Memory B cell (primary cell): ENCODE measurements at regions not wholly inside any gene's neighbourhood (a gene's known extent, or its start where the extent isn't known, plus 50 kb on each side); places are given as distances from the start of the nearest gene placed in this dataset.
A peak's percentile ranks its signal among the peaks of the same experiment; 100 is the strongest.

ENCODE experiments used
- ATAC-seq: fragments of 150-1000 bp; cut with Tn5 transposase; 2 replicates; pipeline ENCODE4 v1.10.0; 2021; ENCODE audit warnings: low read depth, mild to moderate bottlenecking, moderate library complexity
- DNase-seq, 2 donors: peaks; one replicate each; pipeline ENCODE4 v3.0.0; 2022; ENCODE audit warnings: low spot score in 2 of 2
- H3K27ac Mint-ChIP-seq: one replicate; pipeline ENCODE4 v1.8.0; 2022; ENCODE audit warnings: mild to moderate bottlenecking, moderate library complexity, mixed read lengths
- H3K27me3 Mint-ChIP-seq: one replicate; pipeline ENCODE4 v1.8.0; 2022; ENCODE audit warnings: mixed read lengths
- H3K36me3 Mint-ChIP-seq: one replicate; pipeline ENCODE4 v1.8.0; 2022; ENCODE audit warnings: mild to moderate bottlenecking, mixed read lengths
- H3K4me1 Mint-ChIP-seq: one replicate; pipeline ENCODE4 v1.8.0; 2022; ENCODE audit warnings: mixed read lengths
- H3K4me3 Mint-ChIP-seq: one replicate; pipeline ENCODE4 v1.8.0; 2022; ENCODE audit warnings: mild to moderate bottlenecking, moderate library complexity, mixed read lengths
- H3K9me3 Mint-ChIP-seq: one replicate; pipeline ENCODE4 v1.8.0; 2022; ENCODE audit warnings: mixed read lengths

- no peak for DNase-seq
- Mint-ChIP-seq H3K36me3 (no peaks in the 10 kb centered on the region), H3K4me3 (no peak overlapping the region), H3K4me1 (no peaks in the 10 kb centered on the region), H3K27me3 (peaks cover 9% of the 10 kb centered on the region), H3K27ac (no peak overlapping the region), H3K9me3 (peaks cover 2% of the 10 kb centered on the region)
- no peak for ATAC-seq
These were observed 182.9 kb upstream of the RORA start for GRCh38 chr15:61411902-61412510.

DNA sequence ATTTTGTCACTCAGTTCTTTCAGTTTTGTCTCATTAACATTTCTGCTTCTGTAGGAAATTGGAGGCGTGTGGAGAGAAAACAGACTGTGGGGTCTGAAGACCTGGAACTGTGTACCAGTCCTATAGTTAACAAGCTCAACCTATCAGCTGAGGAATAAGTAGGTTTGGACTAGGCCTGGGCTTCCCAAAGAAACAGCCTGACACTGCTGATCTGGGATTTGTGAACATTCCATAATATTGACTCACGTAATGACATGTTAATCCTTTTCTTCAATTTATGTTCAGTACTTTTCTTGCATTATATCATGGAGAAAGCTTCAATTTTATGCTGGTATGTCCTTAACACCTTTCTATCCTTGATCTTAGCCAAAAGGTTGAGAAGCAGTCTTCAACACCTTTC lies 181.6 kb upstream of the RORA start:
- H3K4me3 Mint-ChIP-seq, result no peak overlapping the region
- no peaks in the 10 kb centered on the region for H3K4me1 Mint-ChIP-seq
- peaks cover 10% of the 10 kb centered on the region for H3K27me3 Mint-ChIP-seq
- H3K9me3 Mint-ChIP-seq, result peaks cover 2% of the 10 kb centered on the region
- H3K27ac Mint-ChIP-seq, result no peak overlapping the region
- DNase-seq (no peak), ATAC-seq (no peak)
- no peaks in the 10 kb centered on the region for H3K36me3 Mint-ChIP-seq

DNA sequence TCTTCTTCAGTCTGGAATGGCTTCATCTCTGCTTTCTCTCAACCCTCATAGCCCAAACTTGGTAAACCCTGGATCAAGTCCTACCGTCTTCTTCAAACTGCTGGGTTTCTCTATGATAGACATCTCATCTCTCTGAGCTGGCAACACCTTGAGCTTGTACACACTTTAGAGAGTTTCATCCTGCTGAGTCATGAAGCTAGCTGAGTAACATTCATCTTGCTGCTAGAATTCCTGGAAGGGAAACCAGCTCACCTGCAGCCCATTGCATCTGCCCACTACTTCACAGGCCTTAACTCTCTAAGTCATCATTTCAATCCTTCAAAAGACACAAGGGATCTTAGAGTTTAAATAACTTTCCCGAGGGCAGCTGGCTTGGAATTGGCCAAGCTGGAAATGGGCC lies 175.5 kb upstream of the RORA start:
- Mint-ChIP-seq H3K4me3 (no peak overlapping the region), H3K36me3 (no peaks in the 10 kb centered on the region), H3K27ac (no peak overlapping the region), H3K4me1 (no peaks in the 10 kb centered on the region), H3K9me3 (peaks cover 3% of the 10 kb centered on the region), H3K27me3 (peaks cover 14% of the 10 kb centered on the region)
- DNase-seq (no peak), ATAC-seq (no peak)

GRCh38 chr15:61403884-61404283 lies 174.8 kb upstream of the RORA start:
- no peak overlapping the region for H3K4me3 Mint-ChIP-seq
- no peak overlapping the region for H3K27ac Mint-ChIP-seq
- peaks cover 3% of the 10 kb centered on the region for H3K9me3 Mint-ChIP-seq
- no peaks in the 10 kb centered on the region for H3K4me1 Mint-ChIP-seq
- DNase-seq (no peak), ATAC-seq (no peak)
- peaks cover 12% of the 10 kb centered on the region for H3K27me3 Mint-ChIP-seq
- no peaks in the 10 kb centered on the region for H3K36me3 Mint-ChIP-seq

DNA sequence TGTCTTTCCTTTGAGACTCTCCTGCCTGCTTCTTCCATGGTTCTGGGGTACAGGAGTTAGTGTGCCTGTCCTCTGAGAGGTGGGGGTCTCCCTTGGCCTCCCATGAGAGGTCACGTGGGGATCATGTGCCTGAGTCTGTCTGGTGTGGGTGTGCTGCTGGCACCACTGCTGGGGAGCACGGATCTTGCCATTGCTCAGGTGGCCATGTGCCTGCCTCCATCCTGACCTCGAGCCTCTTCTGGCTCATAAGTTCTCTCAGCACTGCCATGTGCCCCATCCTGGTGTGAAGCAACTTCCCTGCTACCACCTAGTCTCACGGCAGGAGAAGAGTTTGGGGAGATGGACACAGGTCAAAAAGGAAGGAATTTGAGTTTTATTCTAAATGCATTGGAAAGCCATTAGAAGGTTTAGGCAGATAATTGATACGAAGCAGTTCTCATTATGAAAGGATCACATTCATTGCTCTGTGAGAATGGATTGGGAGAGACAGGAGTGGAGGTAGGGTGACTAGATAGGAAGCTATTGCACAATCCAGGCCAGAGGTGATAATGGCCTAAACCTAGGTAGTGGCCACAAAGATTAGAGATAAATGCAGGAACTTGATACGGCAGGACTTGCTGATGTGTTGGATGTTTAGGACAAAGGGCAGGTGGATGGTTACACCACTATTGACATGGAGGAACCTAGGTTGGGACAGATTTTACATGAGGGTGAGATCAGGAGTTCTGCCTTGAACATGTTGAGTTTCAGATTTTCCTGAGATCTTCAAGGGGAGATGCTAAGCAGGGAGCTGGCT lies 173.0 kb upstream of the RORA start:
- no peak overlapping the region for H3K4me3 Mint-ChIP-seq
- no peak for DNase-seq
- H3K36me3 Mint-ChIP-seq, result no peaks in the 10 kb centered on the region
- peaks cover 7% of the 10 kb centered on the region for H3K9me3 Mint-ChIP-seq
- H3K27me3 Mint-ChIP-seq, result peaks cover 9% of the 10 kb centered on the region
- H3K27ac Mint-ChIP-seq, result no peak overlapping the region
- ATAC-seq, result no peak
- no peaks in the 10 kb centered on the region for H3K4me1 Mint-ChIP-seq

DNA sequence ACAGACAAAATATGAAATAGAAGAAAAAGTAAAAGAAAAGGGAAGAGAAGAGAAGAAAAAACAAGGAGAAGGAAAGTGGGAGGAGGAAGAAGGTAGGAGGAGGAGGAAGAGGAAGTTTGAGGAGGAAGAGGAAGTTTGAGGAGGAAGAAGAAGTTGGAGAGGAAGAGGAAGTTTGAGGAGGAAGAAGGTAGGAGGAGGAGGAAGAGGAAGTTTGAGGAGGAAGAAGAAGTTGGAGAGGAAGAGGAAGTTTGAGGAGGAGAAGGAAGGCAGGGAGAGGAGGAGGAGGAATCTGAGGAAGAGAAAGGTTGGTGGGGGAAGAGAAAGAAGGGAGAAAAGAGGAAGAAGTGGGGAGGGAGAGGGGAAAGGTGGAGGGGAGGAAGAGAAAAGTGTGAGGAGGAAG lies 169.2 kb upstream of the RORA start:
- Mint-ChIP-seq H3K27ac (peak overlapping the region; percentile 79), H3K4me3 (no peak overlapping the region), H3K27me3 (peaks cover 8% of the 10 kb centered on the region), H3K36me3 (no peaks in the 10 kb centered on the region), H3K9me3 (peaks cover 5% of the 10 kb centered on the region), H3K4me1 (peaks cover 2% of the 10 kb centered on the region)
- no peak for ATAC-seq
- no peak for DNase-seq

- peaks cover 5% of the 10 kb centered on the region for H3K9me3 Mint-ChIP-seq
- H3K27ac Mint-ChIP-seq, result no peak overlapping the region
- DNase-seq (no peak), ATAC-seq (no peak)
- peaks cover 2% of the 10 kb centered on the region for H3K27me3 Mint-ChIP-seq
- no peaks in the 10 kb centered on the region for H3K36me3 Mint-ChIP-seq
- H3K4me1 Mint-ChIP-seq, result peaks cover 2% of the 10 kb centered on the region
- H3K4me3 Mint-ChIP-seq, result no peak overlapping the region
These were observed 167.3 kb upstream of the RORA start for GRCh38 chr15:61396235-61396919.

DNA sequence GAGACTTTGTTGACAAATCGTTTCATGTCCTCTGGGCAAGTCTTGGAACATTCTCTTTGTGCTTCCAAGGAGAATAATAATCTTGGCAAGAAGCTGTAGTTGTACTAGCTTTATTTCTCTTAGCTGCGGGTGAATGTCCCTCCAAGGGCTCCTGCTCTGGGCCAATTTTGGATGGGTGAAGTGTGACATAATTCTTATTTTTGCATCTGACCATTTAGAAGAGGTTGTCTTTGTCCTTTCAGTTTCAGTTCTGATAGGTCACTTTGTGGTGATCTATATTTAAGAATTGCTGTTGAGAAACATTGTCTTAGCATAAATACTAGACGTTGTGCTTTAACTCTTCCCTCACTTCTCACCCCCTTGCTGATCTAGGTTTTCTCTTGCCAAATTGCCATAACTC lies 164.8 kb upstream of the RORA start:
- ATAC-seq (no peak), DNase-seq (no peak)
- no peak overlapping the region for H3K27ac Mint-ChIP-seq
- H3K4me1 Mint-ChIP-seq, result peaks cover 2% of the 10 kb centered on the region
- H3K36me3 Mint-ChIP-seq, result no peaks in the 10 kb centered on the region
- peaks cover 5% of the 10 kb centered on the region for H3K9me3 Mint-ChIP-seq
- H3K27me3 Mint-ChIP-seq, result peaks cover 2% of the 10 kb centered on the region
- H3K4me3 Mint-ChIP-seq, result no peak overlapping the region

DNA sequence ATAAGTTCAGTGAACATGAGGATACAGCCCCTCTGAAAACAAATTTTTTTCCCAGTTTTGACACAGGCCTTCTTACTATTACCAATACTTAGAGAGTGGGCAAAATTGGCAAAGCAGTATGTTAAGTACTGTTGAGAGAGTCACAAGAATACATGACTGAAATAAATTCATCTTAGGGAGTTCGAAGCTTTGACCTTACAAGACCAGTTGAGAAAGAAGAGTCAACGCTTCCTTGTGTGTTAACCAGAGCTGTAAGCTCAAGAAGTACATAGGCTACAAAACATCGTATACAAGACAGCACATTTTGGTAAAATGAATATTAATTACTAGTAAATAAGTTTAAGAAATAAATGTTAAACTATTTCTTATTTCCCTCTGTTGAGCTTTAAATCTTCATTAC lies 164.4 kb upstream of the RORA start:
- Mint-ChIP-seq H3K27me3 (peaks cover 2% of the 10 kb centered on the region), H3K9me3 (peaks cover 5% of the 10 kb centered on the region), H3K36me3 (no peaks in the 10 kb centered on the region), H3K27ac (no peak overlapping the region), H3K4me1 (peaks cover 2% of the 10 kb centered on the region), H3K4me3 (no peak overlapping the region)
- DNase-seq (no peak), ATAC-seq (no peak)

DNA sequence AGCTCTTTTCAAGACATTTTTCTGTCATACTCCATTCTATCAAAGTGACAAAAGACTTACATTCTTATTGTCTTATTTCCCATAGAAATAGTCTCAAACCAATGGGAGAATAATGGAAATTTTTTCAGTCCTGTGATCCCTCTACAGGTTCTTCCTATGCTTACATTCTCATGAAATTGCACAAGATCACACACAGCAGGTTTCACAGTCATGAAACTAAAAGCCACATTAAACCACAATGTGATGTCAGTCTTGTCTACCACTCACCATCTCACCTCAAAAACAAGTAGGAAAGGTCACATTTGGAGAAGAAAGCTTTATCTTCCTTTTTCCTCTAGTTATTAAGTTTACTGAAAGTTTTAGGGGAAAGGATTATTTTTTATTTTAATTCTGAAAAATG lies 161.0 kb upstream of the RORA start:
- ATAC-seq, result no peak
- H3K27ac Mint-ChIP-seq, result no peak overlapping the region
- peaks cover 2% of the 10 kb centered on the region for H3K27me3 Mint-ChIP-seq
- peaks cover 2% of the 10 kb centered on the region for H3K9me3 Mint-ChIP-seq
- H3K36me3 Mint-ChIP-seq, result no peaks in the 10 kb centered on the region
- H3K4me1 Mint-ChIP-seq, result peaks cover 2% of the 10 kb centered on the region
- no peak for DNase-seq
- H3K4me3 Mint-ChIP-seq, result no peak overlapping the region

DNA sequence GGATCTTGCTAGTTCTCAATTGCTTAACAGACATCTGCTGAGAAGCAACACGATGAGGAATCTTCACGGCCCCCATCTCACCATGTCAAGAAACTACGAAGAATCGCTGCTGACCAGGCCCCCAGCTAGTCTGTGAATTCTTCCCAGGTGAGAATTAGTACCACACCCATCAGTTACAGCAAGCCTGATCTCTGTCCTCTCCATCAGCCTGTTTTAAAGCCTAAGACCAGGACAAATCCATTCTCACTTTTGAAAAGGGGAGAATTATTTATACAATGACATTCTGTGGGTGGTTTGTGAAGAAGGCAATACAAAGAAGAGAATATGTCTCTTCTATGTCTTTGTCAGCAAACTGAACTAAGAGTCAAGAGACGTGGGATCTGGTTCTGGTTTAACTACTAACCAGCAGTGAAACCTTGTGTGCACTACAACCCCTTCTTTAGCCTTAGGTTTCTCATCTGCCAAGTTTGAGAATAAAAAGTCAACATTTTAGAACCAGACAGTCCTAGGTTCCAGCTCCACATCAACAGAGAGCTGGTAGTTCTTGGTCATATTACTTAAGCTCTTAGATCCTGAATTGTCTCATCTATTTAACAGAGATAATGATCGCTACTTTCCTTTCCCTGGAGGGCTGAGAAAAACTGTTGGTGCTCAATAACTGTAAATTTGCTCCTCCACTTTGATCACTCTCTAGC lies 160.4 kb upstream of the RORA start:
- Mint-ChIP-seq H3K27ac (no peak overlapping the region), H3K36me3 (no peaks in the 10 kb centered on the region)

DNA sequence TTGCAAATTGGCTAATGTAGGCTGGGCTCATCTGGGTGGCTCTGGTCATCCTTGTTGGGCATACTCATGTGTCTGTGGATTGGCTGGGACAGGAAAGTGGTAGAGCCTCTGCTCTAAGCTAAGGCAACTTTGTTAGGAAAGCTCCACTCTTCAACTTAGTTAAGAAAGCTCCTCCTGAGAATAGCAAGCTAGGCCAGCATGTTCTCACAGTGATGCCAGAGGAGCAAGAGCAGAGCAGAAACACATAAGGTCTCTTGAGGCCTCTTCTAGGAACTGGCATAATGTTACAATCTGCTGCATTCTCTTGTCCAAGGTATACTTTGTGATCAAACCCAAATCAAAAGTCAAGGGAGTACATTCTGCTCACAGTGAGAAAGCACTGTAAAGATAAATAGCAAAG lies 158.6 kb upstream of the RORA start:
- H3K27me3 Mint-ChIP-seq, result peaks cover 2% of the 10 kb centered on the region
- H3K4me1 Mint-ChIP-seq, result no peaks in the 10 kb centered on the region
- no peak overlapping the region for H3K4me3 Mint-ChIP-seq
- no peaks in the 10 kb centered on the region for H3K36me3 Mint-ChIP-seq
- peaks cover 2% of the 10 kb centered on the region for H3K9me3 Mint-ChIP-seq
- ATAC-seq, result no peak
- DNase-seq, result no peak
- H3K27ac Mint-ChIP-seq, result no peak overlapping the region

More for the DNA sequence above, 160.4 kb upstream of the RORA start:
- Mint-ChIP-seq H3K27me3 (peaks cover 2% of the 10 kb centered on the region), H3K4me3 (no peak overlapping the region), H3K4me1 (peaks cover 2% of the 10 kb centered on the region), H3K9me3 (peaks cover 2% of the 10 kb centered on the region)
- DNase-seq, result no peak
- ATAC-seq, result no peak

DNA sequence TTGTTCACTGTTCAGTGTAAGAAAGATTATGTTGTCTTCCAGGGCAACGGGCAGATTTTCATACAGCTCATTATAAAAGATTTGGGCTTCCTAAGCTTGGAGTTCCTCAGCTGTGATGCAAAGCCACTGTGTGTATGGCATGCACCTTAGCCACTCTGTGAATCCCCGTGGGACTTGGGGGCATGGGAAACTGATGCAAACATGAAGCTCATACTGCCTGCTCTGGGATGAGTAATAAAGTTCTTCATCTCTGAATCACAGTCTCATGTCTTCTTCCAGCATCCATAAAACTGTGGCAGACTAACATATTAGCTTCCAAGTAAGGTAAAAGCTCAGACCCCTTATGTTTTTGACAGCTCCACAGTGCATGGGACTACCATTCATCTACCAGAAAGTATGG lies 154.3 kb upstream of the RORA start:
- Mint-ChIP-seq H3K27ac (no peak overlapping the region), H3K27me3 (peaks cover 2% of the 10 kb centered on the region), H3K36me3 (no peaks in the 10 kb centered on the region), H3K4me1 (no peaks in the 10 kb centered on the region), H3K9me3 (peaks cover 1% of the 10 kb centered on the region), H3K4me3 (no peak overlapping the region)
- no peak for ATAC-seq
- no peak for DNase-seq

DNA sequence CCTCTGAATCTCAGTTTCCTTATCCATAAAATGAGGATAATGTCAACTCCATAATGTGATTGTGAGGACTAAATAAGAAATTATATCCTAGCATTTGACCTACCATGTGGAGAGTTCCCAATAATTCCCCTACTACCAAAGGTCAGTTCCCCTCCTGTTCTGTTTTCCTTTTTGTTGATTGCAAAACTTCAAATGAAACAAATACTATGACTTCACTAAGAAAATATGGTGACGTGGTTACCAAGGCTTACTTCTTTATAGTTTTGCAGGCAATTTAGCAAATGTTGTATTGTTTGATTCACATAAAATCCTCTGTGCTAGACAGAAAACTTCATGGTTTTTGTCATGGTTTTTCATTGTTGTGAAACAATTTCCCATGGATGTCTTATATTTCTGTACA lies 153.8 kb upstream of the RORA start:
- Mint-ChIP-seq H3K27me3 (peaks cover 2% of the 10 kb centered on the region), H3K36me3 (no peaks in the 10 kb centered on the region), H3K4me1 (no peaks in the 10 kb centered on the region), H3K4me3 (no peak overlapping the region), H3K9me3 (no peaks in the 10 kb centered on the region), H3K27ac (no peak overlapping the region)
- ATAC-seq (no peak), DNase-seq (no peak)
